ENCODE measurements at regions not wholly inside any gene's neighbourhood (a gene's known extent, or its start where the extent isn't known, plus 50 kb on each side); places are given as distances from the start of the nearest gene placed in this dataset.

DNA sequence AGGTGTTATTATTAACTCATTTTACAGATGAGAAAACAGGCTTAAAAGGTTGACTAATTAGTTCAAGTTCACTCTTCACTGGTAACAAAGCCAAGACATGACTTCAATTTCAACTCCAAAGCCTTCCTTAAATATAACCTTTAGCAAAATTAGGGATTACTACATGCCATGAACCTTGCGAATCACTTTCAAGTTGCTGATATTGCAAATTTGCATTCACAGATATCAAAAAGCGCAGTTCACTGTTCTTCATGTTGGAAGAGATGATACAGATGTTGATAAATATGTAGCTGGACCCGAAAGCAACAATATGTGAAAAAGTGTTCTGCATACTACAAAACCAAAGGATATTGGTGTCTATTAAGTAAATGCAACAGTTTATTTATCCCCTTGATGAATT is 210.8 kb upstream of the GYPA start:
- TF ChIP-seq CTCF (IDR thresholded peaks at IDR 0.05) (no peak), POLR2A (IDR thresholded peaks at IDR 0.05) (no peak)

Measured in body of pancreas (tissue), 4 donors.